Psoas muscle (tissue), 7 donors: ENCODE measurements at regions not wholly inside any gene's neighbourhood (a gene's known extent, or its start where the extent isn't known, plus 50 kb on each side); places are given as distances from the start of the nearest gene placed in this dataset.
"Not testable (repeated sequence)": the region's sequence is repeated elsewhere in the genome, so short reads cannot be mapped to it uniquely, and the experiment has no call there.

Experiments used
- ATAC-seq, 4 donors: fragments of 200-7000 bp; cut with Tn5 transposase; one replicate each; pipeline ENCODE4 v1.9.1; 2020; ENCODE audit warnings: moderate library complexity in 3 of 4, mild to moderate bottlenecking in 2 of 4
- DNase-seq, 2 donors: peaks; one replicate each; pipeline ENCODE4 v3.0.0-alpha.2; 2020
- H3K27ac ChIP-seq: fragments of 200-600 bp; one replicate; pipeline ENCODE4 v1.8.0; 2022
- H3K27me3 ChIP-seq, 3 donors: fragments of 200-600 bp in 1 of 3; one replicate each; pipeline versions ENCODE4 v1.6.1 to v1.8.0; 2013 to 2022; ENCODE audit warnings: low read length in 2 of 3, mild to moderate bottlenecking in 2 of 3, moderate library complexity in 1 of 3; ENCODE audit not compliant: insufficient read depth in 3 of 3
- H3K36me3 ChIP-seq, 2 donors: fragments of 200-600 bp in 1 of 2; one replicate each; pipeline versions ENCODE4 v1.6.1 to v1.8.0; 2013 to 2022; ENCODE audit warnings: low read depth in 1 of 2, mild to moderate bottlenecking in 1 of 2, moderate library complexity in 1 of 2; ENCODE audit not compliant: insufficient read depth in 1 of 2
- H3K4me1 ChIP-seq: fragments of 200-600 bp; one replicate; pipeline ENCODE4 v1.8.0; 2022
- H3K4me3 ChIP-seq: fragments of 200-600 bp; one replicate; pipeline ENCODE4 v1.8.0; 2022; ENCODE audit warnings: mild to moderate bottlenecking
- H3K9me3 ChIP-seq: fragments of 200-600 bp; one replicate; pipeline ENCODE4 v1.8.0; 2022
- WGBS, 3 donors: extraction: QIAGEN DNeasy Blood & Tissue Kit; methylation state at CpG; one replicate each; pipeline versions ENCODE4 v1.1.6 to v1.1.7; 2013; 5-methylcytosine and 5-hydroxymethylcytosine counted together
- intact Hi-C, 2 donors: fragments of 100-400 bp; cut with DNase I; formaldehyde crosslinking; loops; one replicate each; pipeline versions ENCODE4 v1.11.0 to v1.14.2; 2022
- TF ChIP-seq, protein P1 (sequence below): fragments of 200-600 bp; IDR thresholded peaks from one replicate; pipeline ENCODE4 v1.8.0; 2022; ENCODE audit warnings: antibody characterized with exemption
- donor health status: healthy with polysubstance abuse.
- donor health status: DM: no; HTN: no; CAD: no; lungs with moderate emphysema.
- donor health status: Bipolar disorder and iron deficiency.
- donor health status: healthy.
- donor health status: DM: yes; HTN: yes; CAD: no.
- donor health status: DM: no; HTN: no; CAD: no.
- donor health status: DM: yes; HTN: yes; CAD: no.

- Histone ChIP-seq H3K9me3 (no peaks in the 10 kb centered on the region), H3K4me1 (no peaks in the 10 kb centered on the region), H3K36me3 (no peaks in the 10 kb centered on the region), H3K4me3 (no peak overlapping the region), H3K27ac (no peak overlapping the region), H3K27me3 (no peaks in the 10 kb centered on the region)
- DNase-seq (no peak), ATAC-seq (no peak)
- intact Hi-C loops: no loop called here
- TF ChIP-seq, protein P1, sequence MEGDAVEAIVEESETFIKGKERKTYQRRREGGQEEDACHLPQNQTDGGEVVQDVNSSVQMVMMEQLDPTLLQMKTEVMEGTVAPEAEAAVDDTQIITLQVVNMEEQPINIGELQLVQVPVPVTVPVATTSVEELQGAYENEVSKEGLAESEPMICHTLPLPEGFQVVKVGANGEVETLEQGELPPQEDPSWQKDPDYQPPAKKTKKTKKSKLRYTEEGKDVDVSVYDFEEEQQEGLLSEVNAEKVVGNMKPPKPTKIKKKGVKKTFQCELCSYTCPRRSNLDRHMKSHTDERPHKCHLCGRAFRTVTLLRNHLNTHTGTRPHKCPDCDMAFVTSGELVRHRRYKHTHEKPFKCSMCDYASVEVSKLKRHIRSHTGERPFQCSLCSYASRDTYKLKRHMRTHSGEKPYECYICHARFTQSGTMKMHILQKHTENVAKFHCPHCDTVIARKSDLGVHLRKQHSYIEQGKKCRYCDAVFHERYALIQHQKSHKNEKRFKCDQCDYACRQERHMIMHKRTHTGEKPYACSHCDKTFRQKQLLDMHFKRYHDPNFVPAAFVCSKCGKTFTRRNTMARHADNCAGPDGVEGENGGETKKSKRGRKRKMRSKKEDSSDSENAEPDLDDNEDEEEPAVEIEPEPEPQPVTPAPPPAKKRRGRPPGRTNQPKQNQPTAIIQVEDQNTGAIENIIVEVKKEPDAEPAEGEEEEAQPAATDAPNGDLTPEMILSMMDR: no peak
- WGBS, 3 donors: 40 to 60% (median 52%) methylated on average over 2 of the region's 2 CpGs
These were observed 213.3 kb downstream of the SMARCA1 start for GRCh38 chrX:129310000-129310399.

GRCh38 chrX:129262912-129263311 lies 260.4 kb downstream of the SMARCA1 start:
- DNase-seq (no peak), ATAC-seq (no peak)
- H3K27me3 ChIP-seq: no peaks in the 10 kb centered on the region
- H3K9me3 ChIP-seq: peaks cover 1% of the 10 kb centered on the region
- no peaks in the 10 kb centered on the region for H3K4me1 ChIP-seq
- no peaks in the 10 kb centered on the region for H3K36me3 ChIP-seq
- TF ChIP-seq, protein P1: no peak
- intact Hi-C loops: no loop called here
- H3K4me3 ChIP-seq: no peak overlapping the region
- WGBS, 3 donors: 54 to 81% (median 65%) methylated on average over 4 of the region's 4 CpGs
- no peak overlapping the region for H3K27ac ChIP-seq

GRCh38 chrX:129255516-129255915 lies 267.8 kb downstream of the SMARCA1 start:
- H3K4me1 ChIP-seq, H3K9me3 ChIP-seq, H3K36me3 ChIP-seq, intact Hi-C loops, H3K4me3 ChIP-seq, ATAC-seq, H3K27me3 ChIP-seq, DNase-seq, H3K27ac ChIP-seq: not testable (repeated sequence)
- WGBS, 3 donors: 55 to 94% (median 94%) methylated on average over 5 of the region's 5 CpGs

DNA sequence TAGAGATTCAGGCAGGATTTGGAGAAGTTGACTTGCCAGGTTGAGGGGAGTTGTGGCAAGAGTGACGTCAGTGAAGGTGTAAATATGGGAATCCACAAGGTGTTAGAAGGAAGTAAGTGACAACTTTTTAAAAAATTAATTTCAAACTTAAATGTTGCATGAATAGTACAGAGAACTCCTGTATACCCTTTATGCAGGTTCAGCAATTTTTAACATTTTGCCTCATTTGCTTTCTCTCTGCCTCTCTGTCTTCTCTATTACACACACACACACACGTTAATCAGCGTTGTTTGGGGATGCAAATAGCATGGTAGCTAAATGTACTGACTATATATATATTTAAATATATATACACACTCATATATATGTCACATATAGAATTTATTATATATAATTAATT lies 273.7 kb downstream of the SMARCA1 start:
- no peaks in the 10 kb centered on the region for H3K9me3 ChIP-seq
- H3K27ac ChIP-seq: no peak overlapping the region
- no peaks in the 10 kb centered on the region for H3K36me3 ChIP-seq
- H3K4me3 ChIP-seq: no peak overlapping the region
- no peaks in the 10 kb centered on the region for H3K4me1 ChIP-seq
- H3K27me3 ChIP-seq: no peaks in the 10 kb centered on the region
- ATAC-seq (no peak), DNase-seq (no peak)
- 43 to 70% (median 69%) methylated on average over 3 of the region's 3 CpGs for WGBS, 3 donors
- intact Hi-C loops: no loop called here
- TF ChIP-seq, protein P1: no peak

DNA sequence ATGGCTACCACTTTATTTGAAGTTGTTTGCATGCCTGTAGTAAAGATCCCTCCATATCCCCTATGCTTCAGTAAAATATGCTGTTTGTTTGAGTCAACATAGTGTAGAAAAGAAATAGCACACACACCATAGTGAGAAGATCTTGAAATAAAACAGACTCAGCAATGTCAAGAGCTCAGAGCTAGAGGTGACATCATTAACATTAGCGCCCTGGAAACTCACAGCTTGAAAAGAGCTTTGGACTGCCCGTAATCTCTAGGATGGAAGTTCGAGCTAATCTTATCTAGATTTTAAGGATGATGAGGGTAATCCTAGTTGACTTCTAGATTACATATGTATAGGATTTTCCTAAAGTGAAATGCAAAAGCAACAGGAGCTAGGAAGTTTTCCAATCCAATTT lies 275.6 kb downstream of the SMARCA1 start:
- ATAC-seq (no peak), DNase-seq (no peak)
- intact Hi-C loops: no loop called here
- Histone ChIP-seq H3K36me3 (no peaks in the 10 kb centered on the region), H3K9me3 (no peaks in the 10 kb centered on the region), H3K27ac (no peak overlapping the region), H3K27me3 (no peaks in the 10 kb centered on the region), H3K4me3 (no peak overlapping the region), H3K4me1 (no peaks in the 10 kb centered on the region)
- 73 to 92% (median 91%) methylated on average over 3 of the region's 3 CpGs for WGBS, 3 donors
- TF ChIP-seq, protein P1: no peak
